ENCODE measurements at regions not wholly inside any gene's neighbourhood (a gene's known extent, or its start where the extent isn't known, plus 50 kb on each side); places are given as distances from the start of the nearest gene placed in this dataset.

DNA sequence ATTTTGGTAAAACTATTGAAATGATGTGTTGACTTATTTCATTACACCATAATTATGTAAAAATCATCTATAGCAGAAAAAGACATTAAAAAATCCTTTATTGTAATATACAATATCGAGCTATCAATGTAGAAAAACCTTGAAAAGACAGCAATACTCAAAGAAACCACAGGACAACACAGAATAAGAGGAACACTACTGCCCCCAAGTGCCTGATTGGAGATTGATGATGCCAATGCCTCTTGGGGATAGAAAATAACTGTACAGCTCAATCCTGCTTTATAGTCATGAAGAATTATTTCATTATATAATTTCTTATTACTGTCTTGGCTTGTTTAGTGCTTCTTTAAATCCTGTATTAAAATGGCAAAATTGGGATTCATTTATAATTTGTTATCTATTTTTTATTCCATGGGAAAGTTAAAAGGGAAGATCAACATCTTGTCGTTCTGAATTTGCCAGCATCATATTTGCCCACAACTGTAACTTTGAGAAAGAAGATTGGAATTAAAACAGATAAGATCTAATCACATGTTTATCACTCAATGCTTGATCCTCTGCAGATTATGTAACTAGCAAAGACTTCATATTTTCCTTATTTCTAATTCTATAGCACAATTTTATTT, 337.5 kb downstream of the CDH9 start:
- peak; percentile 43 for DNase-seq
- H3K9me3 ChIP-seq: peaks cover 3% of the 10 kb centered on the region; the same call in 1 of the 2 replicates
- H3K4me3 ChIP-seq: no peak overlapping the region
- H3K27me3 ChIP-seq: no peaks in the 10 kb centered on the region
- H3K36me3 ChIP-seq: no peaks in the 10 kb centered on the region

GRCh38 chr5:26692952-26693351, 345.4 kb downstream of the CDH9 start:
- no peaks in the 10 kb centered on the region for H3K36me3 ChIP-seq
- DNase-seq: no peak
- peaks cover 3% of the 10 kb centered on the region; the same call in 1 of the 2 replicates for H3K9me3 ChIP-seq
- no peaks in the 10 kb centered on the region for H3K27me3 ChIP-seq
- H3K4me3 ChIP-seq: no peak overlapping the region

DNA sequence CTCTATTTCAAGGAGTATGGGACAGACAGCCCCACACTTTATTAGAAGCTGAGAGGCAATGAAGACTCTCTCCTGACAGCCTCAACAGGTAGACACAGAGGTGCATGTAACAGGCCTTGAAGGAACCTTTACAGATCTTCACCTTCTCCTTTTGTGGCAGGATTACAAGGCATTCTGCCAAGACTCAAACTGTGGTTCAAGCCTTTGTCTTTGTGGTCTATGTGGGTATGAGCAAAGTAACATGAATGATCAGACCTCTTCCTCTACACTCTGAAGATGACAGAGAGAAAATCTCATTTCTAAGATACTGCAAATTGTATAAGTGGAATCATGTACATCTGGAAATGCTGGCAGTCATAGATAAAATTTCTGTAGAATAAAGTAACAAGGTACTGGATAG, 346.9 kb downstream of the CDH9 start:
- DNase-seq: no peak

GRCh38 chr5:26690511-26690910, 347.9 kb downstream of the CDH9 start:
- DNase-seq: no peak
- Histone ChIP-seq H3K9me3 (no peaks in the 10 kb centered on the region), H3K4me3 (no peak overlapping the region), H3K36me3 (no peaks in the 10 kb centered on the region), H3K27me3 (no peaks in the 10 kb centered on the region)

More for the DNA sequence above, 346.9 kb downstream of the CDH9 start:
- H3K36me3 ChIP-seq: no peaks in the 10 kb centered on the region
- H3K9me3 ChIP-seq: no peaks in the 10 kb centered on the region
- no peak overlapping the region for H3K4me3 ChIP-seq
- no peaks in the 10 kb centered on the region for H3K27me3 ChIP-seq

DNA sequence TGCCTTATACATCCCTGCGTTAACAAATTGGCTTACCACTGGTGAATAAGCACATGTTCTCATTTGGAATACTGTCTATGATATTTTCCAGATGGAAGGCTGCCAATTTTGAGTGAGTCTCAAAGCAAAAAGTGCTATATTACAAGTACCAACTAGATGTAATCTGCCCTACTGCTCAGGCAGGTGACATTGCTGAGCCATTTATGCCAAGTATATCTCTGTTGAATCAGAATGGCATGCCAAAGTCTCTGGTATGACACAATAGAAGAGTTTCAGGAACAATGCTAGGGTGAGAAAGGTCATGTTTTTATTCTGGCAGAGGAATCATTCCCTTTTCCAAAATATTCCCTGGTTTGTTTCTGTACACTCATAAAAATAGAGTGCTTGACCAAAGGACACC, 356.5 kb downstream of the CDH9 start:
- DNase-seq: no peak
- Histone ChIP-seq H3K27me3 (no peaks in the 10 kb centered on the region; the same call in 1 of the 2 replicates), H3K9me3 (peaks cover 4% of the 10 kb centered on the region; the same call in 1 of the 2 replicates), H3K36me3 (no peaks in the 10 kb centered on the region), H3K4me3 (no peak overlapping the region)

DNA sequence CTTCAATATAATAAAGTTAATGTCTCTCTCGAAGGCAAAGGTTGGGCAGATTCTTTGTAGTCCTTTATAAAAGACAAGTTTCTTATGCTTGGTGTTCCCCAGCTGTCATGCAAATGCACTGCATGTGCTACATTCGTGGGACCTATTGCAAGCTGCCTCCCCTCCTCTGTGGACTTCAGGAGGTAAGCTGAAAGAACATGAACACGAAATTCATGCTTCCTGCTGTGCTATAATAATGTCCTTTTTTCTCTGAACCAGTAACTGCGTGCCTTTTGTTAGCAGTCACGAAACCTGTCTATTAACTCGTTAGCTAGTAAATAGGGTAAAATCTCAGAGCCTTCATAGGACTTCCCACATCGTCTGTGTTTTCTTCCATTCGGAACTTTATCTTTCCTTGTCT, 363.5 kb downstream of the CDH9 start:
- no peak overlapping the region for H3K4me3 ChIP-seq
- H3K36me3 ChIP-seq: no peaks in the 10 kb centered on the region
- DNase-seq: no peak
- H3K27me3 ChIP-seq: no peaks in the 10 kb centered on the region; the same call in 1 of the 2 replicates
- H3K9me3 ChIP-seq: peaks cover 4% of the 10 kb centered on the region; the same call in 1 of the 2 replicates

DNA sequence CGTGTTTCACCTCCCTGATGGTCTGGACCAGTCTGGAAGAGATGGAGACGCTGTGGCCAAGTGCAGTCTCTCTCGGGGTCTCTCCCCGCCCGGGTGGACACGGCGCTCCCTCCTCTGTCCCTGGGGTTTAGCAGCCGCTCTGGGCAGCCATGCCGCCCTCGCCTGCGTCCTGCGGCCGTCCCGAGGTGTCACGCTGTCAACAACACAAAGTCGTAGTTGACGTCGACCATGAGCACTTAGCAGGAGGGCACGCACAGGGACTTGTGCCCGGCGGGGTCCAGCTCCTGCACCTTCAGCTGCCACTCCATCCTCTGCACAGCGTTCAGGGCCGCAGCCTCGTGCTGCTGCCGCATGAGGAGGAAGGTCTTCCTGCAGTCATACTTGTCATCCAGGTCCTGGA, 368.9 kb downstream of the CDH9 start:
- no peaks in the 10 kb centered on the region for H3K36me3 ChIP-seq
- H3K27me3 ChIP-seq: no peaks in the 10 kb centered on the region
- H3K9me3 ChIP-seq: no peaks in the 10 kb centered on the region
- DNase-seq: no peak
- no peak overlapping the region for H3K4me3 ChIP-seq

DNA sequence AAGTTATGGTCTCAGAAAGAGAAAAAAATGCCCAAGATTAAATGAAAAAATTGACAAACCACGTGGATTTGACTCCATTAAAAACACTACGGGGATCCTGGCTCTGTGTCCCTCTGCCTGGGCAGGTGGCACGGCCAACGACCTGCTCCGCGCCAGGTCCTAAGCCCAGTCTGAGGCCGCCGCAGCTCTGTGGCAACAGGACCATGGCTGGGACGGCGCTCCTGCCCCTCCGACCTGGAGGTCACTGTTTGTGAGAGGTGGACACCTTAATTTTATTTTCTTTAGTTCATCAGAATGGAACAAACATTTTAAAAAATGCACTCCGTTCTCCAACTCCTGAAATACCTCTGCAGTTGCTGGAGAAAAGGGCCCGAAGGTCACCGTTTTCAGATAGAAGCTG, 369.4 kb downstream of the CDH9 start:
- Histone ChIP-seq H3K27me3 (no peaks in the 10 kb centered on the region), H3K9me3 (no peaks in the 10 kb centered on the region), H3K36me3 (no peaks in the 10 kb centered on the region), H3K4me3 (no peak overlapping the region)
- no peak for DNase-seq

DNA sequence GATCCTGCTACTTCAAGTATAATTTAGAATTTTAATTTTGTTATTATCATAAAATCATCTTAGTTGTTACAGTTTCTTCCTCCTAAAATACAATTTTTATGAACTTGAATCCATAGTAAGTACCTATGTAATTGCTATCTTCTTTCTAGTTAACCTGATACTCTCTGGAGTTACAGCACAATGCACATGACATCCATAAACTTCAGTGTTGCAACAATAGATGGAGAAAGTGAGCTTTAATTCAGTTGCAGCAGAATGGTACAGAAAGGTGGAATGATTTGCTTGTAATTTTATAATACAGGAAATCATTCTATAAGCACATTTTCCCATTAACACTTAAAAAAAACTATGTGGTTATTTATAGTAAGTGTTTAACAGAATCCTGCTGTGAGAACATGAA, 372.0 kb downstream of the CDH9 start:
- Histone ChIP-seq H3K4me3 (no peak overlapping the region), H3K36me3 (no peaks in the 10 kb centered on the region), H3K9me3 (no peaks in the 10 kb centered on the region), H3K27me3 (no peaks in the 10 kb centered on the region)
- no peak for DNase-seq

DNA sequence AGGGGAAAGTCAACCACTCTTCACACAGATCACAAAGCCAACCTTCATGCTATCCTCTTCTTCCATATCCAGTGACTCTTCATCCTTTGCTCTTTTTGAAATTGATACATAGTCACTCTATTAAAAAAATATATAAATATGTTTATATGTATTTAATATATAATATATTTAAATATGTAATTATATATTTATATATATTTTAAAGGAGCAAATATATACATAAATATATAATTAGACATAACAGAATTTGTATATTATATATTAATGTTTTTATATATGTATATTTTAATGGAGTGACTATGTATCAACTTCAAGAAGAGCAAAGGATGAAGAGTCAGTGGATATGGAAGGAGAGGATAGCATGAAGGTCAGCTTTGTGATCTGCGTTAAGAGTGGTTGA, 374.9 kb downstream of the CDH9 start:
- Histone ChIP-seq H3K9me3 (no peaks in the 10 kb centered on the region), H3K36me3 (no peaks in the 10 kb centered on the region), H3K4me3 (no peak overlapping the region), H3K27me3 (no peaks in the 10 kb centered on the region)
- no peak for DNase-seq

DNA sequence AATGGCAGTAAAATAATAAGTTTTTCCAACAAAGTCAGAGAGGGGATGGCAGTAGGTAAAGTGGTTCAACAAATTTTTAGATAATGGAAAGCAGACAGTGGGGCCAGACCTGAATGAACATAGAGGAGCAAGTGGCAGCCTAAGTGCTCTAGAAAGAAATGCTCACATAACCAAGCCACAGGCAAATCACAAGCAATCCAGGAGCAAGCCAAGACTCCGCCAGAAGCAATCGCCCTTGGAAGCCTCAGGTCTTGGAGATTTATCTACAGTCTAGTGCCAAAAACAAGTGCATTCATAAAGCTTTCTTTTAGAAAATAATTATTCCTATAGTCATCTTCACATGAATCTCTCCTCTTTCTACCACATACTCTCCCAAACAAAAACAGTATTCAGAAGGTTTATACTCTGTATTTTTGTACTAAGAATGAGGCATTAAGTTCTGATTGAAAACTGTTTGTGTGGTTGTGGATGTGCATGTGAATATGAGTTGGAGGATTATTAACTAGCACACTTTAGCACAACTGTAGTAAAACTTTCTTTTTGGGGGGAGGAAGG, 375.5 kb downstream of the CDH9 start:
- H3K36me3 ChIP-seq: no peaks in the 10 kb centered on the region
- no peak overlapping the region for H3K4me3 ChIP-seq
- no peaks in the 10 kb centered on the region for H3K9me3 ChIP-seq
- no peak for DNase-seq
- H3K27me3 ChIP-seq: no peaks in the 10 kb centered on the region

DNA sequence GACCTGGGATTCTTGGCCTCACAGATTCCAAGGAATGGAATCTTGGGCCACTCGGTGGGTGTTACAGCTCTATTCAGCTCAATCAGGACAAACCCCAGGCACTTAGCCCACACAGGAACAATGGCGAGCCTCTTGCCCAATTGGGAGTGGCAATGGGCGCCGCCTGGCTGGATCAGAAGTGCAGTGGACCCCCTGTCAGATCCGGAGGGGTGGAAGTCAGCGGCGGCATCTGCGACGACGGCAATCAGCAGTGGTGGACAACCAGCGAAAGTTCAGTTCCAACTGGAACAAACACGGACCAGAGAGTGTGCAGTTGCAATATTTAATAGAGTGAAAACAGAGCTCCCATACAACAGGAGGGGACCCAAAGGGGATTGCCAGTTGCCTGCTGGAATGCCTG, 378.3 kb downstream of the CDH9 start:
- Histone ChIP-seq H3K9me3 (no peaks in the 10 kb centered on the region; the same call in 1 of the 2 replicates), H3K4me3 (no peak overlapping the region), H3K36me3 (no peaks in the 10 kb centered on the region), H3K27me3 (no peaks in the 10 kb centered on the region)
- DNase-seq: no peak

DNA sequence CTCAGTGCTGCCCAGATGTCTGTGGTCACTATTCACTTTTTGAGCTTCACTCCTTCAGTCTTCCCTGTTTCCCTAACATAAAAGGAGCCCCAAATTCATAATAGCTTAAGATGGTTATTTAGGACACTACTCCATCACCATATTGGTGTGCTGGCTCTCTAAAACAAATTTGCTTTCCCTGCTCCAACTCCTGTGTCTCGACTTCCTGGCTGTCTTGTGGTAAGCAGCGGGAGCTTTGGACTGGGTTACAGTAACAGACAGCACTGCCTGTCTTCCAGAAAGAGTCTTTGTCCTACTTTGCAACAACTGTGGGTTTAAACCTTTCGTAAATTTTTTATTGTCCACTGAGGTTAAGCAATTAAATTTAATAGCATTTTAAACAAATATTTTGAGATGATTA, 389.4 kb downstream of the CDH9 start:
- no peaks in the 10 kb centered on the region for H3K36me3 ChIP-seq
- no peaks in the 10 kb centered on the region for H3K27me3 ChIP-seq
- no peak for DNase-seq
- H3K9me3 ChIP-seq: peaks cover 1% of the 10 kb centered on the region; the same call in 1 of the 2 replicates
- H3K4me3 ChIP-seq: no peak overlapping the region

GRCh38 chr5:26647781-26648180, 390.6 kb downstream of the CDH9 start:
- no peak overlapping the region for H3K4me3 ChIP-seq
- no peaks in the 10 kb centered on the region for H3K9me3 ChIP-seq
- H3K36me3 ChIP-seq: no peaks in the 10 kb centered on the region

GRCh38 chr5:26645659-26646058, 392.7 kb downstream of the CDH9 start:
- H3K27me3 ChIP-seq: no peaks in the 10 kb centered on the region
- DNase-seq: no peak
- H3K36me3 ChIP-seq: no peaks in the 10 kb centered on the region
- H3K9me3 ChIP-seq: no peaks in the 10 kb centered on the region
- H3K4me3 ChIP-seq: no peak overlapping the region

More at GRCh38 chr5:26647781-26648180, 390.6 kb downstream of the CDH9 start:
- no peak for DNase-seq
- no peaks in the 10 kb centered on the region for H3K27me3 ChIP-seq

DNA sequence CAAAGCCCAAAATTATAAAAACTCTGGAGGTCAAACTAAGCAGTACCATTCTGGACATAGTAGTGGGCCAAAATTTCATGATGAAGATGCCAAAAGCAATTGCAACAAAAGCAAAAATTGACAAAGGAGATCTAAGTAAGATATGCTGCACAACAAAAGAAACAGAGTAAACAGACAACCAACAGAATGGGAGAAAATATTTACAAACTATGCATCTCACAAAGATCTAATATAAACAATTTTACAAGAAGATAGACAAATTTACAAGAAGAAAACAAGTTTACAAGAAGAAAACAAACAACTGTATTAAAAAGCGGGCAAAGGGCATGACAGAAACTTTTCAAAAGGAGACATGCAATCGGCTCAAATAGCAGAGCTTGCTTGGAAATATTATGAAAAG, 396.9 kb downstream of the CDH9 start:
- Histone ChIP-seq H3K9me3 (no peaks in the 10 kb centered on the region), H3K36me3 (no peaks in the 10 kb centered on the region), H3K4me3 (no peak overlapping the region), H3K27me3 (no peaks in the 10 kb centered on the region)
- no peak for DNase-seq

- no peak for DNase-seq
- no peaks in the 10 kb centered on the region for H3K36me3 ChIP-seq
- no peaks in the 10 kb centered on the region for H3K9me3 ChIP-seq
- H3K27me3 ChIP-seq: no peaks in the 10 kb centered on the region
- H3K4me3 ChIP-seq: no peak overlapping the region
Observed at GRCh38 chr5:26625099-26625498, 413.3 kb downstream of the CDH9 start.

DNA sequence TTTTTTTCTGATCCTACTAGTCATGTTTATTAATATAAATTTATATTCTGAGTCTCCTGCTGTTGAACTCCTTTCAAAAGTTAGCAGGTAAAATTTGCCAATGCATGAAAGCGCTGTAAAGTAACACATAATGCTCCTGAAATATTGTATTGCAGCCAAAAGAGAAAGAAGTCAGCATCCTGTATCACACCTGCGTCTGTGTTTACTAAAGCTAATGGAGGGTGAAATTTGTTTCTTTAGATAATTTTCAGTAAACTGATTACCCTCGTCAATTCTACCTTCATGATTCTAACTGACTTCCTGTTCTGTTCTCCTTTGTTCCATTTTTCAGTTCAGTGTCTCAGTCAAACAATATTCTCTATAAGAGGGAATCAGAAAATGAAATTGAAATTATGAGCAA, 415.4 kb downstream of the CDH9 start:
- Histone ChIP-seq H3K36me3 (no peaks in the 10 kb centered on the region), H3K4me3 (no peak overlapping the region), H3K9me3 (no peaks in the 10 kb centered on the region), H3K27me3 (no peaks in the 10 kb centered on the region)
- no peak for DNase-seq
